Dendritic cell treated with granulocyte-macrophage colony-stimulating factor and Interleukin-4, amounts not matched to agents 40 ng/mL and 50 ng/mL, for 4 days (primary cell): ENCODE measurements at regions not wholly inside any gene's neighbourhood (a gene's known extent, or its start where the extent isn't known, plus 50 kb on each side); places are given as distances from the start of the nearest gene placed in this dataset.

Source experiments
- H3K27ac Mint-ChIP-seq: one replicate; pipeline ENCODE4 v1.8.0; 2022; ENCODE audit warnings: mild to moderate bottlenecking, mixed read lengths
- H3K27me3 Mint-ChIP-seq: one replicate; pipeline ENCODE4 v1.8.0; 2022; ENCODE audit warnings: mild to moderate bottlenecking, mixed read lengths
- H3K36me3 Mint-ChIP-seq: one replicate; pipeline ENCODE4 v1.8.0; 2022; ENCODE audit warnings: low read depth, mixed read lengths
- H3K4me1 Mint-ChIP-seq: one replicate; pipeline ENCODE4 v1.8.0; 2022; ENCODE audit warnings: low read depth, mixed read lengths
- H3K4me3 Mint-ChIP-seq: one replicate; pipeline ENCODE4 v1.8.0; 2022; ENCODE audit warnings: mild to moderate bottlenecking, moderate library complexity, mixed read lengths
- H3K9me3 Mint-ChIP-seq: one replicate; pipeline ENCODE4 v1.8.0; 2022; ENCODE audit warnings: mixed read lengths
- intact Hi-C: fragments of 100-400 bp; cut with micrococcal nuclease; formaldehyde crosslinking; loops from one replicate; pipeline ENCODE4 v1.15.0; 2022

GRCh38 chr5:38207343-38207742 lies 51.0 kb upstream of the EGFLAM start:
- no peaks in the 10 kb centered on the region for H3K4me1 Mint-ChIP-seq
- H3K9me3 Mint-ChIP-seq = no peaks in the 10 kb centered on the region
- intact Hi-C loops = no loop called here

GRCh38 chr5:38202741-38203140 lies 55.6 kb upstream of the EGFLAM start:
- Mint-ChIP-seq H3K27me3 (peaks cover 8% of the 10 kb centered on the region), H3K27ac (no peak overlapping the region), H3K9me3 (no peaks in the 10 kb centered on the region), H3K36me3 (no peaks in the 10 kb centered on the region), H3K4me1 (no peaks in the 10 kb centered on the region), H3K4me3 (no peak overlapping the region)
- intact Hi-C loops = no loop called here

More at GRCh38 chr5:38207343-38207742, 51.0 kb upstream of the EGFLAM start:
- Mint-ChIP-seq H3K27me3 (peaks cover 5% of the 10 kb centered on the region), H3K27ac (no peak overlapping the region), H3K4me3 (no peak overlapping the region), H3K36me3 (no peaks in the 10 kb centered on the region)

GRCh38 chr5:38200872-38201557 lies 57.3 kb upstream of the EGFLAM start:
- Mint-ChIP-seq H3K4me1 (no peaks in the 10 kb centered on the region), H3K9me3 (no peaks in the 10 kb centered on the region), H3K27ac (no peak overlapping the region), H3K27me3 (peaks cover 7% of the 10 kb centered on the region), H3K4me3 (no peak overlapping the region), H3K36me3 (no peaks in the 10 kb centered on the region)
- intact Hi-C loops = no loop called here

GRCh38 chr5:38197118-38197517 lies 61.2 kb upstream of the EGFLAM start:
- no peak overlapping the region for H3K27ac Mint-ChIP-seq
- intact Hi-C loops = no loop called here
- peaks cover 22% of the 10 kb centered on the region for H3K27me3 Mint-ChIP-seq
- H3K36me3 Mint-ChIP-seq = no peaks in the 10 kb centered on the region
- H3K9me3 Mint-ChIP-seq = no peaks in the 10 kb centered on the region
- H3K4me1 Mint-ChIP-seq = no peaks in the 10 kb centered on the region
- H3K4me3 Mint-ChIP-seq = no peak overlapping the region

GRCh38 chr5:38193015-38193581 lies 65.3 kb upstream of the EGFLAM start:
- Mint-ChIP-seq H3K27ac (no peak overlapping the region), H3K36me3 (no peaks in the 10 kb centered on the region), H3K27me3 (peaks cover 23% of the 10 kb centered on the region), H3K4me3 (no peak overlapping the region), H3K4me1 (no peaks in the 10 kb centered on the region), H3K9me3 (no peaks in the 10 kb centered on the region)
- intact Hi-C loops = loop anchor here (5.0 kb wide), 1 partner anchor 781 kb away; no protein-coding TSS in a partner anchor

- Mint-ChIP-seq H3K9me3 (no peaks in the 10 kb centered on the region), H3K4me3 (no peak overlapping the region), H3K27ac (no peak overlapping the region), H3K27me3 (peaks cover 22% of the 10 kb centered on the region), H3K4me1 (no peaks in the 10 kb centered on the region), H3K36me3 (no peaks in the 10 kb centered on the region)
- intact Hi-C loops = loop anchor here (5.0 kb wide), 1 partner anchor 779 kb away; no protein-coding TSS in a partner anchor
Measured at GRCh38 chr5:38191693-38192092, 66.7 kb upstream of the EGFLAM start.

- Mint-ChIP-seq H3K9me3 (no peaks in the 10 kb centered on the region), H3K4me3 (no peak overlapping the region), H3K27me3 (peaks cover 20% of the 10 kb centered on the region), H3K27ac (no peak overlapping the region), H3K4me1 (no peaks in the 10 kb centered on the region), H3K36me3 (no peaks in the 10 kb centered on the region)
- intact Hi-C loops = loop anchor here (5.0 kb wide), 1 partner anchor 778 kb away; no protein-coding TSS in a partner anchor
Measured at GRCh38 chr5:38190111-38190510, 68.2 kb upstream of the EGFLAM start.

- no peaks in the 10 kb centered on the region for H3K9me3 Mint-ChIP-seq
- intact Hi-C loops = no loop called here
- H3K27ac Mint-ChIP-seq = no peak overlapping the region
- no peak overlapping the region for H3K4me3 Mint-ChIP-seq
- H3K4me1 Mint-ChIP-seq = no peaks in the 10 kb centered on the region
- peaks cover 14% of the 10 kb centered on the region for H3K27me3 Mint-ChIP-seq
- no peaks in the 10 kb centered on the region for H3K36me3 Mint-ChIP-seq
Measured at GRCh38 chr5:38189081-38189504, 69.3 kb upstream of the EGFLAM start.

- Mint-ChIP-seq H3K27ac (no peak overlapping the region), H3K36me3 (no peaks in the 10 kb centered on the region), H3K27me3 (peaks cover 9% of the 10 kb centered on the region)
Measured at GRCh38 chr5:38188591-38188990, 69.8 kb upstream of the EGFLAM start.

GRCh38 chr5:38187532-38187931 lies 70.8 kb upstream of the EGFLAM start:
- Mint-ChIP-seq H3K4me3 (no peak overlapping the region), H3K36me3 (no peaks in the 10 kb centered on the region), H3K27me3 (peaks cover 6% of the 10 kb centered on the region), H3K9me3 (no peaks in the 10 kb centered on the region), H3K27ac (no peak overlapping the region), H3K4me1 (no peaks in the 10 kb centered on the region)
- intact Hi-C loops = no loop called here

More at GRCh38 chr5:38188591-38188990, 69.8 kb upstream of the EGFLAM start:
- H3K4me1 Mint-ChIP-seq = no peaks in the 10 kb centered on the region
- no peak overlapping the region for H3K4me3 Mint-ChIP-seq
- H3K9me3 Mint-ChIP-seq = no peaks in the 10 kb centered on the region
- intact Hi-C loops = no loop called here

GRCh38 chr5:38184627-38185026 lies 73.7 kb upstream of the EGFLAM start:
- H3K4me3 Mint-ChIP-seq = no peak overlapping the region
- H3K9me3 Mint-ChIP-seq = no peaks in the 10 kb centered on the region
- H3K36me3 Mint-ChIP-seq = no peaks in the 10 kb centered on the region

GRCh38 chr5:38182991-38183390 lies 75.4 kb upstream of the EGFLAM start:
- Mint-ChIP-seq H3K9me3 (no peaks in the 10 kb centered on the region), H3K4me3 (no peak overlapping the region), H3K27ac (no peak overlapping the region), H3K4me1 (no peaks in the 10 kb centered on the region), H3K27me3 (no peaks in the 10 kb centered on the region), H3K36me3 (no peaks in the 10 kb centered on the region)
- intact Hi-C loops = no loop called here

More at GRCh38 chr5:38184627-38185026, 73.7 kb upstream of the EGFLAM start:
- intact Hi-C loops = no loop called here
- H3K27me3 Mint-ChIP-seq = peaks cover 3% of the 10 kb centered on the region
- no peaks in the 10 kb centered on the region for H3K4me1 Mint-ChIP-seq
- no peak overlapping the region for H3K27ac Mint-ChIP-seq

GRCh38 chr5:38168029-38168428 lies 90.3 kb upstream of the EGFLAM start:
- intact Hi-C loops = no loop called here
- no peaks in the 10 kb centered on the region for H3K4me1 Mint-ChIP-seq
- H3K9me3 Mint-ChIP-seq = no peaks in the 10 kb centered on the region
- no peaks in the 10 kb centered on the region for H3K36me3 Mint-ChIP-seq
- H3K27ac Mint-ChIP-seq = no peak overlapping the region
- H3K27me3 Mint-ChIP-seq = no peaks in the 10 kb centered on the region
- no peak overlapping the region for H3K4me3 Mint-ChIP-seq

GRCh38 chr5:38167562-38167996 lies 90.8 kb upstream of the EGFLAM start:
- H3K4me1 Mint-ChIP-seq = no peaks in the 10 kb centered on the region
- intact Hi-C loops = no loop called here
- no peaks in the 10 kb centered on the region for H3K36me3 Mint-ChIP-seq
- H3K27me3 Mint-ChIP-seq = no peaks in the 10 kb centered on the region
- H3K4me3 Mint-ChIP-seq = no peak overlapping the region
- H3K9me3 Mint-ChIP-seq = no peaks in the 10 kb centered on the region
- H3K27ac Mint-ChIP-seq = no peak overlapping the region
